ENCODE measurements at regions not wholly inside any gene's neighbourhood (a gene's known extent, or its start where the extent isn't known, plus 50 kb on each side); places are given as distances from the start of the nearest gene placed in this dataset.

DNA sequence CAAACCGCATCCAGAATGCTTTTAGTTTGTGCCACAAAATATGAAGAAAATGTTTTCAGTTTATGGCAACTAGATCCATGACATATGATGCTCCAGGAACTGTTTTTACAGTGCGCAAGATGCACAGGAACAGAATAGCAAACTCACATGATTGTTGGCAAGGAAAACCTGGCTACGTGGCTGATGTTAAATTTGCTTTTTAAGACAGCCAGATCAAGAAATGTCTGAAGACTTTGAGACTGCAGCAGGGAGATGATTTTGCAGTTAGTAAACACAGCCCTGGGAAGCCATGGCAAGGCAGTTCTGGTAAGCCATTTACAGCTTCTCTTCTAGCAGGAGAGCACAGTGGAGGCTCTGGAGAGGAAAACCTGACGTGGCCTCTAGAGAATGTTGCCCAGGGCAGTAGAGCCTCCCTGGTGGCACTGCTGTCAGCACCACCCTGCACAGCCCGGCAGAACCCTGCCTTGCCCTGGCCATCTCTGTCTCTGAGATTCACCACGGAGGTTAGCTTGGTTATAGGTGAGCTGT lies 69.8 kb upstream of the TNRC6B start:
- no peaks in the 10 kb centered on the region for H4K20me1 ChIP-seq (ENCODE audit: insufficient read depth)
- no peak overlapping the region for H2AFZ ChIP-seq (ENCODE audit: low read depth, low read length, poor library complexity, severe bottlenecking)
- no peak overlapping the region for H3K27ac ChIP-seq (ENCODE audit: low read depth, low read length)
- ChIA-PET POLR2A (interaction anchor here (0.5 kb wide), 1 partner anchor 117 kb away, joined by 3 read pairs; no protein-coding TSS in a partner anchor), CTCF (no interaction called here), RAD21 (ENCODE audit: low non-redundant PET in 1 of 2, low total read pairs in 2 of 2, uncharacterized antibody in 2 of 2, unreplicated experiment in 2 of 2) (no interaction called here)
- H3K79me2 ChIP-seq (ENCODE audit: insufficient read depth, low read length): no peaks in the 10 kb centered on the region
- H3K27me3 ChIP-seq (ENCODE audit: insufficient read depth, low read length): no peaks in the 10 kb centered on the region
- no peaks in the 10 kb centered on the region for H3K36me3 ChIP-seq (ENCODE audit: control insufficient read depth in 1 of 2, insufficient read depth in 2 of 2, low read length in 2 of 2)
- H3K9ac ChIP-seq (ENCODE audit: low read length): no peak overlapping the region
- H3K9me2 ChIP-seq (ENCODE audit: insufficient read depth): no peaks in the 10 kb centered on the region; the same call in 1 of the 2 replicates
- H3K9me3 ChIP-seq (ENCODE audit: control insufficient read depth in 1 of 2, insufficient read depth in 1 of 2, low read depth in 1 of 2, low read length in 2 of 2): no peaks in the 10 kb centered on the region
- H3K4me2 ChIP-seq (ENCODE audit: low read length): no peak overlapping the region
- TF ChIP-seq EGR1 (IDR thresholded peaks at IDR 0.05; ENCODE audit: low read depth) (no peak), EZH2phosphoT487 (IDR thresholded peaks at IDR 0.05; ENCODE audit: borderline replicate concordance) (no peak), SRF (IDR thresholded peaks at IDR 0.05; ENCODE audit: low read depth) (no peak), CEBPB (IDR thresholded peaks at IDR 0.05; ENCODE audit: low read depth) (no peak), YY1 (IDR thresholded peaks at IDR 0.05; ENCODE audit: extremely low read depth, insufficient replicate concordance, low read depth, low read length) (no peak), ELF1 (IDR thresholded peaks at IDR 0.05; ENCODE audit: borderline replicate concordance, low read depth) (no peak), FOSL1 (IDR thresholded peaks at IDR 0.05; ENCODE audit: low read depth) (no peak), POLR2AphosphoS5 (IDR thresholded peaks at IDR 0.05; ENCODE audit: low read depth, low read length) (no peak)
- TF ChIP-seq, protein P1, sequence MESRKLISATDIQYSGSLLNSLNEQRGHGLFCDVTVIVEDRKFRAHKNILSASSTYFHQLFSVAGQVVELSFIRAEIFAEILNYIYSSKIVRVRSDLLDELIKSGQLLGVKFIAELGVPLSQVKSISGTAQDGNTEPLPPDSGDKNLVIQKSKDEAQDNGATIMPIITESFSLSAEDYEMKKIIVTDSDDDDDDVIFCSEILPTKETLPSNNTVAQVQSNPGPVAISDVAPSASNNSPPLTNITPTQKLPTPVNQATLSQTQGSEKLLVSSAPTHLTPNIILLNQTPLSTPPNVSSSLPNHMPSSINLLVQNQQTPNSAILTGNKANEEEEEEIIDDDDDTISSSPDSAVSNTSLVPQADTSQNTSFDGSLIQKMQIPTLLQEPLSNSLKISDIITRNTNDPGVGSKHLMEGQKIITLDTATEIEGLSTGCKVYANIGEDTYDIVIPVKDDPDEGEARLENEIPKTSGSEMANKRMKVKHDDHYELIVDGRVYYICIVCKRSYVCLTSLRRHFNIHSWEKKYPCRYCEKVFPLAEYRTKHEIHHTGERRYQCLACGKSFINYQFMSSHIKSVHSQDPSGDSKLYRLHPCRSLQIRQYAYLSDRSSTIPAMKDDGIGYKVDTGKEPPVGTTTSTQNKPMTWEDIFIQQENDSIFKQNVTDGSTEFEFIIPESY (IDR thresholded peaks at IDR 0.05; ENCODE audit: extremely low read depth, insufficient replicate concordance, low read length): no peak
- TF ChIP-seq, protein P2, sequence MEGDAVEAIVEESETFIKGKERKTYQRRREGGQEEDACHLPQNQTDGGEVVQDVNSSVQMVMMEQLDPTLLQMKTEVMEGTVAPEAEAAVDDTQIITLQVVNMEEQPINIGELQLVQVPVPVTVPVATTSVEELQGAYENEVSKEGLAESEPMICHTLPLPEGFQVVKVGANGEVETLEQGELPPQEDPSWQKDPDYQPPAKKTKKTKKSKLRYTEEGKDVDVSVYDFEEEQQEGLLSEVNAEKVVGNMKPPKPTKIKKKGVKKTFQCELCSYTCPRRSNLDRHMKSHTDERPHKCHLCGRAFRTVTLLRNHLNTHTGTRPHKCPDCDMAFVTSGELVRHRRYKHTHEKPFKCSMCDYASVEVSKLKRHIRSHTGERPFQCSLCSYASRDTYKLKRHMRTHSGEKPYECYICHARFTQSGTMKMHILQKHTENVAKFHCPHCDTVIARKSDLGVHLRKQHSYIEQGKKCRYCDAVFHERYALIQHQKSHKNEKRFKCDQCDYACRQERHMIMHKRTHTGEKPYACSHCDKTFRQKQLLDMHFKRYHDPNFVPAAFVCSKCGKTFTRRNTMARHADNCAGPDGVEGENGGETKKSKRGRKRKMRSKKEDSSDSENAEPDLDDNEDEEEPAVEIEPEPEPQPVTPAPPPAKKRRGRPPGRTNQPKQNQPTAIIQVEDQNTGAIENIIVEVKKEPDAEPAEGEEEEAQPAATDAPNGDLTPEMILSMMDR (IDR thresholded peaks at IDR 0.05 in 2 of 3, conservative IDR thresholded peaks at IDR 0.05 in 1 of 3; ENCODE audit: borderline replicate concordance in 1 of 3, insufficient read depth in 1 of 3, low read depth in 2 of 3, low read length in 2 of 3): no peak
- TF ChIP-seq, protein P3, sequence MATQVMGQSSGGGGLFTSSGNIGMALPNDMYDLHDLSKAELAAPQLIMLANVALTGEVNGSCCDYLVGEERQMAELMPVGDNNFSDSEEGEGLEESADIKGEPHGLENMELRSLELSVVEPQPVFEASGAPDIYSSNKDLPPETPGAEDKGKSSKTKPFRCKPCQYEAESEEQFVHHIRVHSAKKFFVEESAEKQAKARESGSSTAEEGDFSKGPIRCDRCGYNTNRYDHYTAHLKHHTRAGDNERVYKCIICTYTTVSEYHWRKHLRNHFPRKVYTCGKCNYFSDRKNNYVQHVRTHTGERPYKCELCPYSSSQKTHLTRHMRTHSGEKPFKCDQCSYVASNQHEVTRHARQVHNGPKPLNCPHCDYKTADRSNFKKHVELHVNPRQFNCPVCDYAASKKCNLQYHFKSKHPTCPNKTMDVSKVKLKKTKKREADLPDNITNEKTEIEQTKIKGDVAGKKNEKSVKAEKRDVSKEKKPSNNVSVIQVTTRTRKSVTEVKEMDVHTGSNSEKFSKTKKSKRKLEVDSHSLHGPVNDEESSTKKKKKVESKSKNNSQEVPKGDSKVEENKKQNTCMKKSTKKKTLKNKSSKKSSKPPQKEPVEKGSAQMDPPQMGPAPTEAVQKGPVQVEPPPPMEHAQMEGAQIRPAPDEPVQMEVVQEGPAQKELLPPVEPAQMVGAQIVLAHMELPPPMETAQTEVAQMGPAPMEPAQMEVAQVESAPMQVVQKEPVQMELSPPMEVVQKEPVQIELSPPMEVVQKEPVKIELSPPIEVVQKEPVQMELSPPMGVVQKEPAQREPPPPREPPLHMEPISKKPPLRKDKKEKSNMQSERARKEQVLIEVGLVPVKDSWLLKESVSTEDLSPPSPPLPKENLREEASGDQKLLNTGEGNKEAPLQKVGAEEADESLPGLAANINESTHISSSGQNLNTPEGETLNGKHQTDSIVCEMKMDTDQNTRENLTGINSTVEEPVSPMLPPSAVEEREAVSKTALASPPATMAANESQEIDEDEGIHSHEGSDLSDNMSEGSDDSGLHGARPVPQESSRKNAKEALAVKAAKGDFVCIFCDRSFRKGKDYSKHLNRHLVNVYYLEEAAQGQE (IDR thresholded peaks at IDR 0.05; ENCODE audit: low read depth): no peak
- ATAC-seq: no peak
- H3K4me1 ChIP-seq (ENCODE audit: control insufficient read depth in 1 of 2, insufficient read depth in 2 of 2, low read length in 2 of 2): no peaks in the 10 kb centered on the region
- intact Hi-C loops (cut with micrococcal nuclease): no loop called here
- no peak for DNase-seq (ENCODE audit: low read depth, low spot score)
- no peak overlapping the region for H3K4me3 ChIP-seq (replicated peaks in 1 of 2; ENCODE audit: low read depth in 1 of 2, low read length in 2 of 2)
- no TSS peak for BruUV-seq (replicated peaks)
